GM21360 (cell line): ENCODE measurements at regions not wholly inside any gene's neighbourhood (a gene's known extent, or its start where the extent isn't known, plus 50 kb on each side); places are given as distances from the start of the nearest gene placed in this dataset.
"Not testable (repeated sequence)": the region's sequence is repeated elsewhere in the genome, so short reads cannot be mapped to it uniquely, and the experiment has no call there.

Experiments
- ATAC-seq: cut with Tn5 transposase; IDR thresholded peaks from one replicate; pipeline ENCODE4 v1.9.1; 2021; ENCODE audit warnings: mild to moderate bottlenecking, moderate library complexity; ENCODE audit not compliant: unreplicated experiment

DNA sequence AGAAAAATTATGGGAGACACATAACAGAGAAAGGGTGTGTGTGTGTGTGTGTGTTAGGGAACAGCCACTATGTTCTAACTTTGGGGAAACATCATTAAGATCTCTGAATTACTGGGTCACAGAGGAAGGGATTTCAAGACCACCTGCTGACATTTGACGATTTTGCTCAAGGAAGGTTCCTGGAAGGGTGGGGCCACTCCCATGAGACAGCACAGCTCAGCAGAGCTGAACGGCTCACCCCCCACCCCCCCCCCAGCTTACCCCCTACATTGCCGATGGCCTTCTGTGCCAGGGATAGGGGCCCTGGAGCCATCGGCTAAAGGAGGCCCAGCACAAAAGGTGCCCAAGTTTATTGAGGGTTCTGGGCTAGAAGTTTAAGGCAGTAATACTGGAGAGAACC, 122.4 kb downstream of the NPIPB11 start:
- ATAC-seq = not testable (repeated sequence)

DNA sequence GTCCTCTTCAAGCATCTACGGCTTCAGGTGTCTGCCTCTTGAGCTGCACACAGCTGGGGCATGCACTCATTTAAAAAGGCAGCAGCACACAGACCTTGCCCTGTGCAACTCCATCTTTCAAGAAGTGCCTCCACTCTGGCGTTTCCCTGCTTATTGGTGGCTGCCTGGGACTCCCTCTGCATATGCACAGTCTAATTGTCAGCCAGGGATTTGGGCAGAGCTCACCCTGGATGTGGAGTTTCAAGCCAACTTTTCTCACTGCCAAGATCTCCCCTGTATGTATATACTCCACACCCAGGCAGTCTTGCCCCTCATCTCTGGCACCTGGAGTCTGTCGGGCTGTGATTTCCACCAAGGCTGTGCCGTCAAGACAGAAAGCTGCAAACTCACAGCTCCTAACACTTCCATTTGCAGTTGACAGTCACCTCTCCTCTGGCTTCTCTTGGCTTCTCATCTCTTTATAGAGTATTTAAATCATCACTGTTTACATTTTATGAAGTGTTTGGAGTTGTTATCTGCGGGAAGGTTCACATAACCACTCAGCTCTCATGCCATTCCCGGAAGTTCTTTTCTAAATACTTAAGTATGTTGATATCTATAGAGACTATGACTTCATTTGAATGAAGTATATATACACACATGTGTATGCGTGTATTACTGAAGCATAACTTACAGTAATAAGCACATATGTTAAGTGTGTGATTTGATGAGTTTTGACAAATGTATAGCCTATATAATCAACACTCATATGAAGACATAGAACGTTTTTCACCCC, 128.2 kb downstream of the NPIPB11 start:
- ATAC-seq = not testable (repeated sequence)

DNA sequence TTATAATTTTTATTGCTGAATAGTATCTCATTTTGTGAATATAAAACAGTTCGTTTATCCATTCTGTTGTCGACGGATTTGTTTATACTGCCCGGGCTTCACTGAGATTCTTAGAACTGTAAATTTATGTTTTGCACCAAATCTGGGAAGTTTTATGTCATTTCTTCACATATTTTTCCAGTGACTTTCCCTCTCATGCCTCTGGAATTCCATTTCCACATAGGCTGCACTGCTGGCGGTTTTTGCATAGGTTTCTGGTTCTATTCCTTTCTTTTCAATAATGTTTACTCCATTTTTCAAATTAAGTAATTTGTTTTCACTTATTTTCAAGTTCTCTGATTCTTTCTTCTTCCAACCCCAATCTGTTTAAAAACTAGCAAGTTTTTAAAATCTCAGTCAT, 130.1 kb downstream of the NPIPB11 start:
- not testable (repeated sequence) for ATAC-seq

DNA sequence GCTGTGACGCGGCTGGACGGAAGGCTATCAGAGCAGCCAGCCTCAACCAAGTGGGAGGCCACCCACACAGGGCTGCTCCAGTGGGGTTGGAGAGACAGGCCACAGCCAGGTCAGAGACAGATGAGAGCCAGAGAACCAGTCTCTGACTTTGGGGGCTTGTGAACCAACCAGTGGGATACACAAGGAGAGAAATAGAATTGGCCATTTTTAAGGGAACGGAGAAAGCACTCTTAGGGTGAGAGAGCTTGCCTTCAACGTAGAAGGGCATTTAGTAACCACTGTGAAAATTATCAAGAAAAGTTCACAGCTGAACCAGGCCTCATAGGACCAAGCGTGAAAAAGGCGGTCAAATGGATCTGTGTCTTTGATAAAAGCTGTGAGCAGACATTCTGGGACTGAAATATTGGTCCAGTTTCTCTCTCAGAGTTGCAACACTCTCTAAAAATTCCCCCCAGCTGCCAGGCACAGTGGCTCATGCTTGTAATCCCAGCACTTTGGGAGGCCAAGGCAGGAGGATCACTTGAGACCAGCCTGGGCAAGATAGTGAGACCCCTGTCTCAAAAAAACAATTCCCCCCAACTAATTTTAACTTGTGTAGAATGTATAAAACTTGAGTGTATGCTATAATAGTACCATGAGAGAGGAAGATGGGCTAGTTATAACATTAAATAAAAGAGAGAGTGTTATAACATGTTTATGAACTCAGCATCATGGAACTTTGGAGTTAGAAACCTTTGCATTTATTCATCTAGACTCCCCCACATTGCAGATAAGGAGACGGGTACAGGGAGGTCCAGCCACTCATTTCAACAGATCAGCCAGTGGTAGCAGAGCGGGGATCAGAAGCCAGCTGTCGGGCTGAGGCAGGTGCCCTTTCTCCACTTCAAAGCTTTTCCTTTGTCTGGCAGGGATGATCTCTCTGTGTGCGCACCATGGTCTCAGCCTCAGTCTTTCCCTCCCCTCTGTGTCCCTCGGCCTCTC, 132.2 kb downstream of the NPIPB11 start:
- ATAC-seq = not testable (repeated sequence)

DNA sequence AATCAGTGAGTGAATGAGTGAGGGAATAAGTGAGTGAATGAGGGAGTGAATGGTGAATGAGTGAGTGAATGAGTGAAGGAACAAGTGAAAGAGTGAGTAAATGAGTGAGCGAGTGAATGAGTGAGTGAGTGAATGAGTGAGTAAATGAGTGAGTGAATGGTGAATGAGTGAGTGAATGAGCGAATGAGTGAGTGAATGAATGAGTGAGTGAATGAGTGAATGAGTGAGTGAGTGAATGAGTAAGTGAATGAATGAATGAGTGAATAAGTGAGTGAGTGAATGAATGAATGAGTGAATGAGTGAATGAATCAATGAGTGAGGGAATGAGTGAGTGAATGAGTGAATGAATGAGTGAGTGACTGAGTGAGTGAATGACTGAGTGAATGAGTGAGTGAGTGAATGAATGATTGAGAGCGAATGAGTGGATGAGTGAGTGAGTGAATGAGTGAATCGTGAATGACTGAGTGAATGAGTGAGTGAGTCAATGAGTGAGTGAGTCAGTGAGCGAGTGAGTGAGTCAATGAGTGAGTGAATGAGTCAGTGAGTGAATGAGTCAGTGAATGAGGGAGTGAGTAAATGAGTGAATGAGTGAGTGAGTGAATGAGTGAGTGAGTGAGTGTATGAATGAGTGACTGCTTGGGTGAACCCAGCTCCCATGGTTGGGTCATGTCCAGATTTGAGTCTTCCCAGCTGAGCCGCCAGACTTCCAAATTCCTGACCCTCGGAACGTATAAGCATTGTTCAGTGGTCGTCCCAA, 133.0 kb downstream of the NPIPB11 start:
- not testable (repeated sequence) for ATAC-seq

DNA sequence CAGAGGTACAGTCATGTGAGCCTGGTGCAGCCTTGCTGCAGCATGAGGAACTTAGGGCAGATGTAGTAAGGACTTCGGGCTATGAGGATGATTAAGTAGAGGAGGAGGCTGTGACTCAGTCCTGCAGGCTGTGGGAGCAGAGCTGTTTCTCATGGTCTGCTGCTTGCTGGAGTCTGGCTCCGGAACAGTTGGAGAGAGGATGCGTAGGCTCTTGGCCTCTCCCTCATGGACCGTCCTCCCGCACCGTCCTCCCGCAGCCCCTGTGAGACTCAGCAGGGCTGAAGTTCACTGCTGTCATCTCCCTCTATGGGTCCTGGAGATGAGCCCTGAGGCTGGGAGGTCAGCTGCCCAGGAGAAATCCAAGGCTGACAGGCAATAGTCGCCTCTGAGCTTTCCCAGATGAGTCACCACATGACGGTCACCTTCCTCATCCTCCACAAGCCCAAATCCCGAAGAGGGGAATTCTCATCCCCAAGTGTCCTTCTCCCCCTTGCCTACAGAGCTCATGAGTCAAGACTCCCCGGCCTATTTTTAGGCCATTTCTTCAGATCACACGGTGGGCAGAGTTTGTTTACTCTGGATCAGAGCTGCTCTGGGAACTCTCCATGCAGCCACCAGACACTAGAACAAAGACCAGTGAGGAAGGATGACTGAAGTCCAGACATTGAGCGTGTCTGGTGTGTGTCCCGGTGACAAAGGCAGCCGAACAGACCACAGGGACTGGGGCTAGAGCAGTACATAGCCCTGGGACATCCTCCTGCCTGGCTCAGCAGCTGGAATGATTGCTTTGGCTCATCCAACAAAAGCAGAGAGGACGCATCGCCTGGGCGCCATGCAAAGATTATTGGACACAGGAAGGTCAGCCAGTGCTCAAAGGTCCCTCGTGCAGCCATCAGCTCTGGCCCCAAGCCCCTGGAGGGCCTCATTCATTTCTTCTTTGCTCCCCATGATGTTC, 134.5 kb downstream of the NPIPB11 start:
- ATAC-seq = not testable (repeated sequence)

DNA sequence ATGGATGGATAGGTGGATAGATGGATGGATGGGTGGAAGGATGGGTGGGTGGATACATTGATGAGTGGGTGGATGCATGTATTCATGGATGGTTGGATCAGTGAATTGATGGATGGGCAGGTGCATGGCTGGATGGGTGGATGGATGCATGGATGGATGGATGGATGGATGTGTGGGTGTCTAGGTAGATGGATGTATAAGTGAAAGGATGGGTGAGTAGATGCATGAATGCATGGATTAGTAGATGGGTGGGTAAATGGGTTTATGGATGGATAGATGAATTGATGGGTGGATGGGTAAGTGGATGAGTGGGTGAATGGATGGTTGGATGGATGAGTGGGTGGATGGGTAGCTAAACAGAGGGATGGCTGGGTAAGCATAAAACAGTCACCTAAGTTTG, 135.6 kb downstream of the NPIPB11 start:
- ATAC-seq = not testable (repeated sequence)

DNA sequence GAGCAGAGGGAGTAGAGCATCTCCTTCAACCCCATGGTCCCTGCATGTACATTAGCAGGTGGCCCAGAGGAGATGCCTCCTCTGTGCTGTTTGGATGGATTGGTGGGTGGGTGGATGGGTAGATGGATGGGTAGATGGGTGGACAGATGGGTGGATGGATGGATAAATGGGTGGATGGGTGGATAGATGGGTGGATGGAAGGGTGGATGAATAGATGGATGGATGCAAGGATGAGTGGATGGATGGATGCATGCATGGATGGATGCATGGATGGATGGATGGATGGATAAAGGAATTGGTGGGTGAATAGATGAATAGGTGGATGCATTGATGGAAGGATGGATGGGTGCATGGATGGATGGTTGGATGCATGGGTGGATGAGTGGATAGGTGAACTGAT, 136.5 kb downstream of the NPIPB11 start:
- ATAC-seq = not testable (repeated sequence)

DNA sequence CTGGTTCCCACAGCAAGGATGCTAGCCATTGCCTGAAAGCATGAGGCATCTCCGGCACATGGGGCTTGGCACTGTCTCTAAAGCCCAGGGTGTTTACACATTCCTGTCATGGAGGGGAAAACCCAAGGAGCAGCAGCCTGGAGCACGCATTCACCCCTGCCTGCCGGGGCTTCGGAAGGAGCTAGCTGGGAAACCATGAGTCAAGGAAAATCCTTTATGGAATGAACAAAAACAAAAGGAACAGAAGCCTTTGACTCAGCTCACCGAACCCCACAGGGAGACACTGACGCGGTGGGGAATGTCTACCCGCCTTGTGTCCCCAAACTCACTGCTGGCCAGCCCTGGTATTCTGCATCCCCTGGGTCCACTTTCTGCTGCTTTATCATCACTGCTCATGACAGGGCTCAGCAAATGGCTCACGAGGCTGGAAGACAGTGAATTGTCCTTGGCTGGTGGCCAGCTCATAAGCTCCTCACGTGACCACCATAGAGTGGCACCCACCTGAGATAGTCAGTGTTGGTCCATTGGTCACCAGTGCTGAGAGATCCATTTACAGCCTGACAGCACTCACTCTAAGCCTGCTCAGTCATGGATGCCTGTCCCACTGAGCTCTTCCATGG, 137.2 kb downstream of the NPIPB11 start:
- not testable (repeated sequence) for ATAC-seq

DNA sequence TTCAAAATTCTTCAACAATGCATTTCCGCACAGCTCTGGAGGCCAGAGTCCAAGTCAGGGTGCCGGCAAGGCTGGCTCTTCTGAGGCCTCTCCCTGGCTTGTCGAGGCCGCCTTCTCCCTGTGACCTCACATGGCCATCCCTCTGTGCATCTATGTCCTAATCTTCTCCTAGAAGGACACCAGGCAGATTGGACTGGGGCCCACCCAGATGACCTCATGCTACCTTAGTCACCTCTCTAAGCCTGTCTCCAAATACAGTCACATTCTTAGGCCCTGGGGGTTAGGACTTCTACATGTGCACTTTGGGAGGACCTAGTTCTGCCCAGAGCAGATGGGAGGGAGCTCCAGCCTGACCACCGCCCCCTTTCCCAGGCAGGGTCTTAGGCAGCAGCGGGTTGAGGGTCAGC, 137.7 kb downstream of the NPIPB11 start:
- not testable (repeated sequence) for ATAC-seq

DNA sequence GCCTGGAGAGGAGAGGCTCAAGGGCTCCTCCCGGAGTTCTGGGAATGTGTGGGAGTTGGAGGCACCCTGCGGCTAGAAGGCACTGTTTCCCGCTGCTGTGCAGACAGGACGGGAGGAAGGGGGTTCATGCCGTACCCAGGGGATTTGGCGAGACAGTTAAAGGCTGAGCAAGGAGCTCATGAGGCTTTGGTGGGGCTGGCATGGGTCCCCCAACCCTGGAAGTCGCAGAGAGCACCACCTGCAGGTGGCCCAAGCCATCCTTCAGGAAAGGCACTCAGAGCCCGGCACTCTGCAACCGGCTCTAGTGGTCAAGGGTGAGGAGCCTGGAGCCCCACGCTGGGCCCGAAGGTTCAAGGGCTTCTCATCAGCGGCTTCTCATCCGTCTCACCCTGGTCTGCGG, 138.2 kb downstream of the NPIPB11 start:
- not testable (repeated sequence) for ATAC-seq

DNA sequence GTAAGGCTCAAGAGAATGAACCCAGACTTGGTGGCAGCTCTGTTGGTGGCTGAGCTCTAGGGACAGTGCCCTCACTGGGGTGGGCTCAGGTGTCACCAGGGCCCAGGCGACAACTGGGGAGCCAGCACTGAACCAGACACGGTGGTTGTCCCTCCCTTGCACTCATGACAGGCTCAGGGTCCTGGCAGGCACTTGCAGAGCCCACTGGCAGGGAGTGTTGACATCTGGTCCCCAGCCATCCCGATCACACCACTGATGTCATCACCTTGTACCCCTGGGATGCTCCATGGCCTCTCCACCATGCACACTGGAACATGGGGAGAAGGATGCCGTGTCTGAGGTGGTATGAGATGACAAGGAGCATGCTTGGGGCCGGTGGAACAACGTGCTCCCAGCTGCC, 138.6 kb downstream of the NPIPB11 start:
- not testable (repeated sequence) for ATAC-seq

DNA sequence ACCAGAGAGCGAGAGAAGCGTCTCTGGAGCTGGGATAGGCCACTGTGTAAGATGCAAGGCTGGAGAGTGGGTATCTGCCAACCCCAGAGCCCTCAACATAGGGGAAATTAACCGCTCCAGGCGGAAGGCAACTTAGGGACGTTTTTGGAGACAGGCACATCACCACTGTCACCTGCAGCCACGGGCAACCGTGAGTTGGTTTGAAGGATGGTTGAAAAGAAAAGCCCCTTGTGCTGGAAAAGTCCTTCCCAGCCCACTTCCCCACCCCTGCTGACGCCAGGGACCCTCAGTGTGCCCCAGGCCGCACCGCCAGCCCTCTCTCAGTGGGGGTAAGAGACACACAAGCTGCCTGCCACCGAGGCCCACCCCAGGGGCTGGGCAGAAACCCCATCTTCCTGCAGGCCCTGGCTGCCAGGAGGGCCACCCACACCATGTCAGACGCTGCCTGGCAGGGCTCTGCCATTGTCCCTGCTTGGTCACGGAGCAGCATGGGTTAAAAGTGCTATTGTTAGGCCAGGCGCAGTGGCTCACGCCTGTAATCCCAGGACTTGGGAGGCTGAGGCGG, 139.4 kb downstream of the NPIPB11 start:
- ATAC-seq = not testable (repeated sequence)

DNA sequence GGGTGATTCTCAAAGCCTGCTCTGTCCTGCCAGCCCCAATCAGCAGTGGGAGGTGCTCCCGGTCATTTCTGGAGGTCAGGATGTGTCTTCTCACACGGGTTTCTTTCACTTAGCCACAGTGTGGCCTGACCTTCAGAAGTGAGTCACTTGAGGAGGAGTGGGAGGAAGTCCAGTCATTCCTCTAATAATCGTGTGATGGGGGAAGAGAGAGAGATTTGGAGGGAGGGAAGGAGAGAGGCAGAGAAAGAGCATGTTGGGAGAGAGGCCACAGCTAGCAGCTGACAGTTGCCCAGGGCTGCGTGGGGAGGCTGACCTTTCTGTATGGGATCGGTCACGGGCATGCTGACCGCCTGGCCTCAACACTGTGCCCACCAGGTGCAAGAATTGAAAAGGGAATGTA, 139.9 kb downstream of the NPIPB11 start:
- not testable (repeated sequence) for ATAC-seq

DNA sequence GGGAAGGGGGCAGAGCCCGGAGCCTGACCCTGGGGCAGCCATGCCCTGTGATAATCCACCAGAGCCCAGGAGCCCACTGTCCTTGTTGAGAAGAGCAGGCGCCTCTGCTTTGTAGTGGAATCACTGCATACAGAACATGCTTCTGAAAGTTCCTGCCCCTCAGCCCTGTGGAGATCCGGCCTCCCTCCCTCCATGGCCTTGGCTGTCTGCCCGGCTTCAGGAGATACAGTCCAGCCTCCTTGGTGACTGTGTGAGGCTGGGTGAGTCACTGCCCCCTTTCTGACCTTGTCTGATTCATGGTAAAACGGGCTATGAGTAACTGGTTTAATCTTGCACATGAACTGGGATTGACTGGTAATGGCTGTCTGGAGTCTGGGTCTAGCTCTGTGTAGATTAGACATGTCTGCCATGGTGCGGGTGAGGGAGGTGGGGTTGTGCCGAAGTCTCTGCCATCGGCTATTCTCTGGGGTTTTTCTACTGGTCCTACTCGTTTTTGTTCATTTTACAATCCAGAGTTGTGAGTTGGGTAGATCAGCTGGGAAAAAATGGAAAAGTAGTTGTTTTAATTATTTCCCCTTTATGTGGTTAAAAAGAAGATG, 141.2 kb downstream of the NPIPB11 start:
- not testable (repeated sequence) for ATAC-seq

DNA sequence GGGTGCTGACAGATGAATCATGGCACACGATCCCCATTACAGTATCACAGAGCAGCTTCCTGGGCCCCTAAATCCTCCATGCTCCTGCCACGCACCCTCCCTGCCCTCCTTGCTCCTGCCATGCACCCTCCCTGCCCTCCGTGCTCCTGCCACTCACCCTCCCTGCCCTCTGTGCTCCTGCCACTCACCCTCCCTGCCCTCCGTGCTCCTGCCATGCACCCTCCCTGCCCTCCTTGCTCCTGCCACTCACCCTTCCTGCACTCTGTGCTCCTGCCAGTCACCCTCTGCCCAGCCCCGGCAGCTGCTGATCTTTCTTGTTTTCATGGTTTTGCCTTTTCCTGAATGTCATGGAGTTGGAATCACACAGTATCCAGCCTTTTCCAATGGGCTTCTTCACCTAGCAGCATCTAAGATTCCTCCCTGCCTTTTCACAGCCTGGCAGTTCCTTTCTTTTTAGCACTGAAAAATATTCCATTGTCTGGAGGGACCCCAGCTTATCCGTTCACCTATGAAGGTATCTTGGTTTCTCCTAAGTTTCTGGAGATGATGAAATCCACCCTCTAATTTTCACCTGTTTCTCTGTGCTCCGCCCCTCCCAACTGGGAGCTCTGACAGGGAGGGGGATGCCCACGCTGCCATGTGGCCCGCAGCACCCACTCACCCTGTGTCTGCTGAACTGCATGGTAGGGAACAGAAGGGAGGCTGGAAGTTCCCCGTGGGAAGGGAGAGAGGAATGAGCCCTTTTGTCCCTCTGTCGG, 142.3 kb downstream of the NPIPB11 start:
- not testable (repeated sequence) for ATAC-seq

DNA sequence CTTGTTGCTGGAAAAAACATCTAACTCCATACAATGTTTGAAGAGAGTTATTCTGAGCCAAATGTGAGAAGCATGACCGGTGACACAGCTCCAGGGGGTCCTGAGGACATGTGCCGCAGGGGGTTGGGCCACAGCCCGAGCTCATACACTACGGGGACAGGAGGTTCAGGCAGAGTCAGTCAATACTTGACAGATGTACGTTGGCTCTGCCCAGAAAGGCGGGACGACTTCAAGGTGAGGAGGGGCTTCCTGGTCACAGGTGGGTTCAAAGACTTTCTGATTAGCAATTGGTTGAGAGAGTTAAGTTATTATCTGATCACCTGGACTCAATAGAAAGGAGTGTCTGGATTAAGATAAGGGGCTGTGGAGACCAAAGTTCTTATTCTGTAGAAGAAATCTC, 143.8 kb downstream of the NPIPB11 start:
- ATAC-seq = not testable (repeated sequence)
